ENCODE measurements at regions not wholly inside any gene's neighbourhood (a gene's known extent, or its start where the extent isn't known, plus 50 kb on each side); places are given as distances from the start of the nearest gene placed in this dataset.

DNA sequence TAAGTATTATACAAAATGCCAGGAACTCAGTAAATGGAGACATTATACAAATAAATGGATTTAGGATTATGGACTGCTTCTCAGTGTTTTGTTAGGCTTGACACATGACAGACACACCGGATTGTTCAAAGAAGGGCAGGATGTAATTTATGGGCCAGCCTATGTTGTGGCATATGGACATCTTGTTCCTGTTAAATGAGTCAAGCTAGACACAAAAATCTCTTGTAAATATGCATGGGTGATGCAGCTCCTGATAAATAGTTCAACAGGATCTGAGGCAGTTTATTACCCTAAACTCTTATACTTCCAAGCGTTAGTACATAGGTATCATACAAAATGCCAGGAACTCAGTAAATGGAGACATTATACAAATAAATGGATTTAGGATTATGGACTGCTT is 502.3 kb downstream of the TBC1D4 start (continued):
- TF ChIP-seq, protein P1, sequence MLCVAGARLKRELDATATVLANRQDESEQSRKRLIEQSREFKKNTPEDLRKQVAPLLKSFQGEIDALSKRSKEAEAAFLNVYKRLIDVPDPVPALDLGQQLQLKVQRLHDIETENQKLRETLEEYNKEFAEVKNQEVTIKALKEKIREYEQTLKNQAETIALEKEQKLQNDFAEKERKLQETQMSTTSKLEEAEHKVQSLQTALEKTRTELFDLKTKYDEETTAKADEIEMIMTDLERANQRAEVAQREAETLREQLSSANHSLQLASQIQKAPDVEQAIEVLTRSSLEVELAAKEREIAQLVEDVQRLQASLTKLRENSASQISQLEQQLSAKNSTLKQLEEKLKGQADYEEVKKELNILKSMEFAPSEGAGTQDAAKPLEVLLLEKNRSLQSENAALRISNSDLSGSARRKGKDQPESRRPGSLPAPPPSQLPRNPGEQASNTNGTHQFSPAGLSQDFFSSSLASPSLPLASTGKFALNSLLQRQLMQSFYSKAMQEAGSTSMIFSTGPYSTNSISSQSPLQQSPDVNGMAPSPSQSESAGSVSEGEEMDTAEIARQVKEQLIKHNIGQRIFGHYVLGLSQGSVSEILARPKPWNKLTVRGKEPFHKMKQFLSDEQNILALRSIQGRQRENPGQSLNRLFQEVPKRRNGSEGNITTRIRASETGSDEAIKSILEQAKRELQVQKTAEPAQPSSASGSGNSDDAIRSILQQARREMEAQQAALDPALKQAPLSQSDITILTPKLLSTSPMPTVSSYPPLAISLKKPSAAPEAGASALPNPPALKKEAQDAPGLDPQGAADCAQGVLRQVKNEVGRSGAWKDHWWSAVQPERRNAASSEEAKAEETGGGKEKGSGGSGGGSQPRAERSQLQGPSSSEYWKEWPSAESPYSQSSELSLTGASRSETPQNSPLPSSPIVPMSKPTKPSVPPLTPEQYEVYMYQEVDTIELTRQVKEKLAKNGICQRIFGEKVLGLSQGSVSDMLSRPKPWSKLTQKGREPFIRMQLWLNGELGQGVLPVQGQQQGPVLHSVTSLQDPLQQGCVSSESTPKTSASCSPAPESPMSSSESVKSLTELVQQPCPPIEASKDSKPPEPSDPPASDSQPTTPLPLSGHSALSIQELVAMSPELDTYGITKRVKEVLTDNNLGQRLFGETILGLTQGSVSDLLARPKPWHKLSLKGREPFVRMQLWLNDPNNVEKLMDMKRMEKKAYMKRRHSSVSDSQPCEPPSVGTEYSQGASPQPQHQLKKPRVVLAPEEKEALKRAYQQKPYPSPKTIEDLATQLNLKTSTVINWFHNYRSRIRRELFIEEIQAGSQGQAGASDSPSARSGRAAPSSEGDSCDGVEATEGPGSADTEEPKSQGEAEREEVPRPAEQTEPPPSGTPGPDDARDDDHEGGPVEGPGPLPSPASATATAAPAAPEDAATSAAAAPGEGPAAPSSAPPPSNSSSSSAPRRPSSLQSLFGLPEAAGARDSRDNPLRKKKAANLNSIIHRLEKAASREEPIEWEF (IDR thresholded peaks at IDR 0.05; ENCODE audit: insufficient replicate concordance, low read depth, low read length): no peak
- no peak for TF ChIP-seq SP1 (IDR thresholded peaks at IDR 0.05; ENCODE audit: low read depth, low read length)

- TF ChIP-seq HDAC2 (IDR thresholded peaks at IDR 0.05) (no peak), SREBF2 (IDR thresholded peaks at IDR 0.05; ENCODE audit: low read length) (no peak), E2F8 (IDR thresholded peaks at IDR 0.05; ENCODE audit: low read depth, partially characterized antibody) (no peak), SMAD1 (IDR thresholded peaks at IDR 0.05; ENCODE audit: low read depth, partially characterized antibody) (no peak), MYB (IDR thresholded peaks at IDR 0.05; ENCODE audit: borderline replicate concordance, low read depth, low read length) (no peak), PAX8 (IDR thresholded peaks at IDR 0.05) (no peak), RELB (IDR thresholded peaks at IDR 0.05; ENCODE audit: low read depth) (no peak)
- TF ChIP-seq, protein P2, sequence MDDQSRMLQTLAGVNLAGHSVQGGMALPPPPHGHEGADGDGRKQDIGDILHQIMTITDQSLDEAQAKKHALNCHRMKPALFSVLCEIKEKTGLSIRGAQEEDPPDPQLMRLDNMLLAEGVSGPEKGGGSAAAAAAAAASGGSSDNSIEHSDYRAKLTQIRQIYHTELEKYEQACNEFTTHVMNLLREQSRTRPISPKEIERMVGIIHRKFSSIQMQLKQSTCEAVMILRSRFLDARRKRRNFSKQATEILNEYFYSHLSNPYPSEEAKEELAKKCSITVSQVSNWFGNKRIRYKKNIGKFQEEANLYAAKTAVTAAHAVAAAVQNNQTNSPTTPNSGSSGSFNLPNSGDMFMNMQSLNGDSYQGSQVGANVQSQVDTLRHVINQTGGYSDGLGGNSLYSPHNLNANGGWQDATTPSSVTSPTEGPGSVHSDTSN (IDR thresholded peaks at IDR 0.05; ENCODE audit: insufficient replicate concordance, low read depth, low read length): no peak
- no TSS peak for BruUV-seq (replicated peaks)
- Histone ChIP-seq H3K36me3 (ENCODE audit: control insufficient read depth in 2 of 2, insufficient read depth in 2 of 2, low read length in 1 of 2) (no peaks in the 10 kb centered on the region), H3K4me3 (no peak overlapping the region), H3K9me3 (replicated peaks; ENCODE audit: control insufficient read depth, insufficient read depth, low read length) (no peaks in the 10 kb centered on the region), H3K4me2 (ENCODE audit: control insufficient read depth, insufficient read depth) (no peak overlapping the region), H3K4me1 (ENCODE audit: control insufficient read depth, insufficient read depth, low read length) (no peaks in the 10 kb centered on the region), H3K27ac (ENCODE audit: control insufficient read depth, insufficient read depth) (no peak overlapping the region), H3K79me2 (ENCODE audit: control insufficient read depth, insufficient read depth, low read length) (no peaks in the 10 kb centered on the region), H4K20me1 (ENCODE audit: control insufficient read depth, insufficient read depth) (no peaks in the 10 kb centered on the region), H3K9ac (ENCODE audit: control insufficient read depth, insufficient read depth, low read length) (no peak overlapping the region), H2AFZ (ENCODE audit: control insufficient read depth, low read depth, low read length) (no peak overlapping the region), H3K27me3 (replicated peaks in 1 of 2; ENCODE audit: control insufficient read depth in 2 of 2, insufficient read depth in 2 of 2, low read length in 1 of 2) (no peaks in the 10 kb centered on the region)
- FAIRE-seq (no peak), ATAC-seq (peak; percentile 33), DNase-seq (ENCODE audit: low read depth, low spot score) (no peak)
- ChIA-PET SMC1A (ENCODE audit: uncharacterized antibody, unreplicated experiment) (no interaction called here), RAD21 (ENCODE audit: unreplicated experiment) (no interaction called here), CTCF (no interaction called here), POLR2A (no interaction called here)
- intact Hi-C loops (cut with micrococcal nuclease; ENCODE audit: unreplicated experiment) (no loop called here), in situ Hi-C loops (cut with MboI) (no loop called here)
- 0% methylated on average over 6 of the region's 6 CpGs for WGBS (ENCODE audit: insufficient coverage, insufficient replicate concordance, low lambda C conversion rate, missing lambda C conversion rate)
These were observed 503.4 kb downstream of the TBC1D4 start for GRCh38 chr13:74978591-74978990.
